Activated CD4-positive, alpha-beta T cell treated with anti-CD3 and anti-CD28 coated beads, Interleukin-10, Interleukin-2, amounts not matched to agents 100 ng/mL and 50 ng/mL, durations not matched to agents 16 hours and 8 hours (primary cell): ENCODE measurements at regions not wholly inside any gene's neighbourhood (a gene's known extent, or its start where the extent isn't known, plus 50 kb on each side); places are given as distances from the start of the nearest gene placed in this dataset.
"Not testable (repeated sequence)": the region's sequence is repeated elsewhere in the genome, so short reads cannot be mapped to it uniquely, and the experiment has no call there.

Source experiments
- DNase-seq: peaks from one replicate; pipeline ENCODE4 v3.0.0-alpha.2; 2020

DNA sequence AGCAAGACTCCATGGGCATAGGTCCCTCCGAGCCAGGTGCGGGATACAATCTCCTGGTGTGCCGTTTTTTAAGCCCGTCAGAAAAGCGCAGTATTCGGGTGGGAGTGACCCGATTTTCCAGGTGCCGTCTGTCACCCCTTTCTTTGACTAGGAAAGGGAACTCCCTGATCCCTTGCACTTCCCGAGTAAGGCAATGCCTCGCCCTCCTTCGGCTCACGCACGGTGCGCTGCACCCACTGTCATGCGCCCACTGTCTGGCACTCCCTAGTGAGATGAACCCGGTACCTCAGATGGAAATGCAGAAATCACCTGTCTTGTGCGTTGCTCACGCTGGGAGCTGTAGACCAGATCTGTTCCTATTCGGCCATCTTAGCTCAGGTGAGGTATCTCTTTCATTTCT lies 344.1 kb upstream of the ZNF32 start:
- not testable (repeated sequence) for DNase-seq

DNA sequence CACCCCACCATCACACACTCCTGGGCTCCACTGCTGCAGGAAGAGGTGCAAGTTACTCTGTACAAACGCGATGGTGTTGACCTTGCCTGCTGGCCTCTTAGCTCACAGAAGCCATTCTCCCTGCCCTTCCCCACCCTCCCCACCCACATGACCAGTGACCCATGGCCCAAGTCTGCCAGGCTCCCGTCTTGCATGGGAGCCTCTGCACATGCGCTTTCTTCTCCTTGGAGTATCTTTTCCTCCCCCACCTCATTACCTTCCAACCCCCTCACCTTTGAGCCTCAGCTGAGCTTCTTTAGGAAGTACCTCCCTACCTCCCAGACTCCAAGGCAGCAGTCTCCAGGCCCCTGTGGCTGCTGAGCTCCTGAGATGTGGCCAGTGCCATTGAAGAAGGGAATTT lies 337.7 kb upstream of the ZNF32 start:
- no peak for DNase-seq

DNA sequence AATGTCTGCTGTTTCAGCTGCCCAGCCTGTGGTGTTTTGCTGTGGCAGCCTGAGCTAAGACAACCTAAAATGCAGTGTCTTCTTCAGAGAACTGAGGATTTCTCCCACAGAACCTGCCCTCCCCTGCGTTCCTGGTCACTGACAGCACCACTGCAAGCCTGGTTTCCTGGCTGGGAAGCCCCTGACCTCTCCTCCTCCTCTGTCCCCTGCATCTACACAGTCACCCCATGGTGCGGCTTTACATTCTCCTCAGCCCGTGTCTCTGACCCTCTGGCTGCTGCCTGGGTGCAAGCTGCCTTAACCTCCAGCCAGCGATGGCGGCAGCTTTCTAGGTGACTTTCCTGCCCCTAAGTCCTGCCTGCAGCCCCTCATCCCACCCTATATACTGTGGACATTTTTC lies 337.3 kb upstream of the ZNF32 start:
- DNase-seq: no peak

DNA sequence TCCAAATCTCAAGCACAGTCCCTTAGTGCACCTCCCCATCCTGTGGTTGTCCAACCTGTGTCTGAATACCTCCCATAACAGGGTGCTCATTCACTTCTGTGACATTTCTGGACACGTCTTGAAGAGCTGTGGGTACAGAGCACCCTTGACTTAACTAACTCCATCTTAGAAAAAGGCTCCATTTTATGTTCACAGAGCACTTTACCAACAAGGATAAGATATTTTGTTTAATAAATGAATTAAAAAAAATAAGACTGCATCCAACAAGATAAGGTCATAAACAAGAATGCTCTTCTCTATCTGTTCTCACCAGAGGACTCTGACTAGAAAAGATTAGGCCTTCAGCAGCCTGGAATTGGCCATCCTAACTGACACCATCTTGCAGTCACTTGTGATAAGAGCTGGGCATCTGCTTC lies 335.2 kb upstream of the ZNF32 start:
- DNase-seq: no peak

DNA sequence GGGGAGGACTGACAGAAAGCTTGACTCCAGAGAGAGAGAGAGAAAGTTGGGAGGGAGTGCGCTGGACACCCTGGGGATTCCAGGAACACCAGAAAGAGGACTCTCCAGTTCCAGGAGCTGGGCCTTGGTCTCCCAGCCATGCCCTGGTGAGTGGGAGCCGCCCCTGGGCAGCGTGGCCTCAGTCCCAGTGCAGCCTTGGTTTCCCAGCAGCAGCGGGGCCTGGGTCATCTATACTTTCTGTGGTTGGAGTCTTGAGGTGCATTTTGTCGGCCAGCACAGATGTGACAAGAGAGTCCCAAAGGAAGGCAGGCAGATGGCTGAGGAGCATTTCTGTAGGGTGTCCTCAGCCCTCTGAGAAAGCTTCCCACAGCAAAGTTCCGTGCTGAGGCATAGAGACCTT lies 334.7 kb upstream of the ZNF32 start:
- no peak for DNase-seq

DNA sequence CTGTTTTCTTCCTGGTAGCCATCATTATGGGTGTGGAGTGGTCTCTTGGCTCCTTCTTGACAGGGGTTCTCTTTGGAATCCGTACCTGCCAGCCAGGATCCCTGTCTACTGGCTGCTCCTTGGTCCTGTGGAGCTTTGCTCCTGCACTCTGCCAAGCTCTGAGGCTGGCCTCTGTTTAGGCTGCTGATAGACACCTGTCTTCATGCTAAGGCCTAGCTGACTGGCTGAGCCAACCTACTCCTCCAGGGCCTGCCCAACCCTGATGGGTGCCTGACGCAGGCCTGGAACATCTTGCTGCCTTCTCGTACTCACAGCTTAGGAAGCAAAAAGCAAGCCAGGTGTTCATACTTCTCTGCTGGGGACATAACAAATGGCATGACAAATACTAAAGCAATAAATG lies 333.6 kb upstream of the ZNF32 start:
- no peak for DNase-seq

DNA sequence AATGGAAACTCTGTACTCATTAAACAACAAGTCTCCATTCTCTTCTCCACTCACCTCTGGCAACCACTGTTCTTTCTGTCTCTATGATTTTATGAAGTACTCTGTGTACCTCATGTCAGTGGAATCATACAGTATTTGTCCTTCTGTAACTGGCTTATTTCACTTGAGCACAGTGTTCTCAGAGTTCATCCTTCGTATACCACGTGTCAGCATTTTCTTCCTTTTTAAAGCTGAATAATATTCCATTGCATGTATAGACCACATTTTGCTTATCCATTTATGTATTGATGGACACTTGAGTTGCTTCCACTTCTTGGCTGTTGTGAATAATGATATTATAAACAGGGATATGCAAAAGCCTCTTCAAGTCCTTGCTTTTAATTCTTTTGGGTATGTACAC lies 333.0 kb upstream of the ZNF32 start:
- DNase-seq: no peak

DNA sequence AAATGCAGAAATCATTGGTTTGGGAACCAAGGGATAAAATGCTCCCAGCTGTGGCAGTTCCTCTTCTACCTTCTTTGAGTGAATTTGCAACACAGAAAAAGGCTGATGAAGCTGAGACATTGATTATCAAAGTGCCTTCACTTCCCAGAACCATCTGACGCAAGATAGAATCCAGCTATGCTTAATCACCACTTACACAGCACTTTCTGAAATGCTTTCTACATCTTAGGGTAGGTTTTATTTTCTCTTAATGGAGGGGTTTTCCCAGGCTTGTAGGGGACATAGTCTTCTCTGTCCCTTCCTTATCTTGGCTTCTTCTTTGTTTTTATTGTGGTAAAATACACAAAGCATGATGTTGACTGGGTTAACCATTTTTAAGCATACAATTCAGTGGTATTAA lies 332.6 kb upstream of the ZNF32 start:
- DNase-seq: no peak

DNA sequence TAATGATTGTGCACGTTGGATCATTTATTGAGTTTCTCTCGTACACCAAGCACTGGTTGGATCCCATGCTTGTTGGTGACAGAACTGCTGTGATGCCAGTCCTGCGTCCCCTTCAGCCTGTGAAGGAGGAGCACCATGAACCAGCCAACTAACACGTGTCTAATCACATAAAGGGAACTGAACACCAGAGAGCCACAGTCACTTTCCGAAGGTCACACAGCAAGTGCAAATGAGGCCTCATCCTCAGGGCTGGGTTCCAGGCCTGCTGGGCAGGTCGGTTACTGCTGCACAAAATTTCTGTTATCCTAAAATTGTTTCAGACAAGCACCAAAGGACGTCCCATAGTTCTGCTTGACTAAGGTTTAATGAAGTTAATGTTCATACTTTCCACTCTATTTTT lies 332.0 kb upstream of the ZNF32 start:
- no peak for DNase-seq

DNA sequence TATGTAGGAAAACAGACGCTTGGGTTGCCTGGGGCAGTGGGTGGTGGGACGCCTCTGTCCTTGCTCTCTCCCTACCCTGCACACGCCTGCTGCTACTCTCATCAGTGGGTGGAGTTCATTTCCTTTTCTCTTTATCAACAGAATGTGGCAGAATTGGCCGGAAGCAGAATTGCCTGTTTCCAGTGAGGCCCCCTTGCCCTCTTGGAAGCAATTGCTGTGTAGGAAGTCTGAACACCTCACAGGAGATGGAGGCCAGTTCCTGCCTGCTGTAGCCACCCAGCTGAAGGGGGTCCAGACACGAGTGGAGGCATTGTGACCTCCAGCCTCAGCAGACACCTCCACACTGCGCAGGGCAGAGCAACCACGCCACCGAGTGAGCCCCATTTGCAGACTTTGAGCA lies 331.6 kb upstream of the ZNF32 start:
- DNase-seq: no peak

DNA sequence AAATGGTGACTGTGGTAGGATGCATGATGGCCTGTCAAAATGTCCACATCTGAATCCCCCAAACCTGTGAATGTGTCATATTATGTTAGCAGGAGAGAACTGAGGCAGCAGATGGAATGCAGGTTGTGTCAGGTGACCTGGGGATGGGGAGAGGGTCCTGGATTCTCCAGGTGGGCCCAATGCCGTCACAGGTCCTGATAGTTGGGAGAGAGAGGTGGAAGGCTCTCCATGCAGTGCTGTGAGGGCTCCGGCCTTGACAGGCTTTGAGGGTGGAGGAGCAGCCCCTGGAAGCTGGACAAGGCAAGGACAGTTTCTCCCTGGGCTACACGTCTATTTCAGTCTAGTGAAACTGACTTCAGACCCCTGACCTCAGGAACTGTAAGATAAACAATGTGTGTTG lies 330.9 kb upstream of the ZNF32 start:
- DNase-seq: no peak

DNA sequence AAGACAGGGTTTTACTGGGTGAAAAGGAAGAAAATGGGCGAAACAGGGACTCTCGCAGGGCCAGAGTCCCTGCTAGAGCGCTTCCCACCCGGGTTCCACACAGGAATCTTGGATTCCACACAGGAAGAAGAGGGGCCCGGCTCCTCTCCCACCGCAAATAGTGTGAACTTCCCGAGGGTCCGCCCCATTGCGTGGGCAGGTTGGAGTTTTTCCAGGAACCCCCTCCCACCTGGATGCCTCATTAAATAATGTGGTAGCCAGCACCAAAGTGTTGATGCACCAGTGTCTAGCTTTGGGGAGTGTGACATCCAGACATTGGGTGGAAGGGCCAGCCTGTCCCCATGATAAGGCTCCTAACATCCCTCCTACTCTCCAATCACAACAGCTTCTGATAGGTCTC lies 330.3 kb upstream of the ZNF32 start:
- no peak for DNase-seq

DNA sequence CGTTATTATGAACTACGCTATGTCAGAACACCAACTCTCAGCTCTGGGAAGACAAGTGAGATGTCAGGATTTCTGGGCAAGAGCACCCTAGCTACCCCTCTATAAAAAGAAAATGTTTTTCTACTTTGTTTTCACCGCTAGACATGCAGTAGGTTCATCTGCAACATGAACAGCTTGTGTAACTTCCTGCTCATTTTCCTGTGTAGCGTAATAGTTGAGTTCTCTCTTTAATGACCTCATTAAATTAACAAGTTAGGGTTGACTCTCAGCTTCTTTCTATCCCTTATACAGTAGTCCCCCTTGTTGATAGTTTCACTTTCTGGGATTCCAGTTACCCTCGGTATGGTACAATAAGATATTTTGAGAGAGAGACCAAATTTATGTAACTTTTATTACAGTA lies 329.4 kb upstream of the ZNF32 start:
- no peak for DNase-seq

DNA sequence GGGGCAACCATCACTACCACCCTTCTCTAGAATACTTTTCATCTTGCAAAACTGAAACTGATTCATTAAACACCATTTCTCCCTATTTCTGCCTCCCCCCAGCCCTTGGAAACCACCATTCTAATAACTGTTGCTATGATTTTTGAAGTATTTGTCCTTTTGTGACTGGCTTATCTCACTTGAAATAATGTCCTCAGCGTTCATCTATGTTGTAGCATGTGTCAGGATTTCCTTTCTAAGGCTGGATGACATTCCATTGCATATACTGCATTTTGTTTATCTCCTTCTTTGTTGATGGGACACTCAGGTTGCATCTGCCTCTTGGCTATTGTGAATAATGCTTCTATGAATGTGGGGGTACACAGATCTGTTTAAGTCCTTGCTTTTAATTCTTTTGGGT lies 327.6 kb upstream of the ZNF32 start:
- no peak for DNase-seq

DNA sequence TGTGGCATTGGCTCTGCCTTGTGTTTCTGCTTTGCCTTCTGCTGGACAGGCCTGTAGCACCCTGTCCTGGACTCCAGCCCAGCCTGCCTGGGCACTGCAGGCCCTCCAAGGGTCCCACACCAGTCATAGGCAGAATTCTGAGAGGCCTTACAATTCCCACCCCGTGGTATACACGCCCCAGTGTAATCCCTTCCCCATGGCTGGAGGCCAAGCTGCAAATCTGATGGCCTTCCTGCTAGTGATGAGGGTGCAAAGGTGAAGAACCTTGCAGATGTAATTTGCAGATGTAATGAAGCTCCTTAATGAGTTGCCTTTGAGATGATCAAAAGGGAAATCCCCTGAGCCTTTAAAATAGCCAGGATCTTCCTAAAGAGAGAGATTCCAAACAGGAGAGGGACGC lies 325.1 kb upstream of the ZNF32 start:
- DNase-seq: no peak

DNA sequence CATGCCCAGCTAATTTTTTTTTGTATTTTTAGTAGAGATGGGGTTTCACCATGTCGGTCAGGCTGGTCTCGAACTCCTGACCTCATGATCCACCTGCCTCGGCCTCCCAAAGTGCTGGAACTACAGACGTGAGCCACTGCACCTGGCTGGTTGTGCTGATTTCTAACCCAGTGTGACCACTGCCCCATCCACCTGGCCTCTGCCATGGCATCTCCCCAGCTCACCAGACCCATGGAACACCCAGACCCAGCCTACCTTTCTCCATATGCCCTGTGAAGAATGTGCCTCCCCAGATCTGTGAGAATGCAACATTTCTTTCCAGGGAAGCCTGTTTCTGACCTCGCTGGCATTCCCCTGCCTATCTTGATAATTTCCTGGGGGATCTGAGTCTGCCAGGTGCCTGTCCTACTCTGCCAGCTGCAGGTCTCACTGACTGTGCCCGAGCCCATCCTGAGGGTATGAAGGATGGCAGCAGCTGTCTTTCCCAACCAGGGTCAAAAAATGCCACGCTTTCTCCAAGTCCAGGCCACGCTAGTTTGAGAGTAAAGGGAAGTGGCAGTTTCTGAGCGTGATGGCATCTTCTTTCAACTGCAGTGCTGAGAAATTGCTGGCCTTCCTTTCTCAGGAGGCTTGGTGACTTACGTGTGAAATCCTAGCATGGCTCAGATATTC lies 324.4 kb upstream of the ZNF32 start:
- DNase-seq: no peak

DNA sequence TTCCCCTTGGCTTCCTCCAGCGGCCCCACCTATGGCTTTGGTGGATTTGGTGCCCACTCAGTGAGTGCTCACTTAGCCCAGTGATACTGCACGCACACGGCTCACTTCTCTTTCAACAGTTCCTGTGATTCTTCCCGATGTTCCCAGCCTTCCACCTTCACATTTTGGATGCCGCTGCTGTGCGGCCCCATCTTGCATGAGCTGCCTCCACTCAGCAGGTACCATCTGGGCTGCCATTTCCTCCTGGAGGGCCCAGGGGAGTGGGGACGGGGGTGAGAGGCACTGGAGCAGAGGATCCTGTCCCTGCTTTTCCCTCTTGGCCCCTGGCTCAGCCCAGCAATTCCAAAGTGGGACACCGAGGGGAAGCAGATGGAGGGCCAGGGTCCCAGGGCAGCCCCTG lies 323.3 kb upstream of the ZNF32 start:
- DNase-seq: no peak

DNA sequence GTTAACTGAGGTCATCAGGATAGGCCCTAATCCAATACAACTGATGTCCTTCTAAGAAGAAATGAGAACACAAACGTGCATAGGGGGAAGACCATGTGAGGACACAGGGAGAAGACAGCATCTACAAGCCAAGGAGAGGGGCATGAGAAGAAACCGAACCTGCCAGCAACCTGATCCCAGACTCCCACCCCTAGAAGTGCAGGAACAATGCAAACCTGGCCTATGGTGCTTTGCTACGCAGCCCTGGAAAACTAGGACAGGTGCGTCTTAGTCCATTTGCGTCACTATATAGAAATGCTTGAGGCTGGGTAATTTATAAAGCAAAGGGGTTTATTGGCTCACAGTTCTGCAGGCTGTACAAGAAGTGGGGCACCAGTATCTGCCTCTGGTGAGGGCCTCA lies 322.6 kb upstream of the ZNF32 start:
- no peak for DNase-seq

DNA sequence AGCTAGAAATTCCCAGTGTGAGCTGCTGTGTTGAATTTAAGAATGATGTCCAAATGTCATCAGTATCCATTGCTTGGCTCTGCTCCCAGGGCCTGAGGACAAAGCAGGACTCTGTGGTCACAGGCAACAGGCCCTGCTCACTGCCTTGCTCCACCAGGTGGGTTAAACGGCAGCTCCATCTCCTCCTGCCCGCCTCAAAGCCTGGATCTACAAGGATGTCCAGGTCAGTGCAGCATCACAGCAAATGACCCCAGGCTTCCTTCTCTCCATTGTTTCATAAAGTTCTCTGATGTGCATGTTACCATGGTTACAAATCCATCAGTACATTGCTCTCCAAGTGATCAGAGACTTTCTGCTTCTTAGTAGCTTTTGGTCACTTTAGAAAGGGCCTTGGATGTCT lies 322.0 kb upstream of the ZNF32 start:
- no peak for DNase-seq

DNA sequence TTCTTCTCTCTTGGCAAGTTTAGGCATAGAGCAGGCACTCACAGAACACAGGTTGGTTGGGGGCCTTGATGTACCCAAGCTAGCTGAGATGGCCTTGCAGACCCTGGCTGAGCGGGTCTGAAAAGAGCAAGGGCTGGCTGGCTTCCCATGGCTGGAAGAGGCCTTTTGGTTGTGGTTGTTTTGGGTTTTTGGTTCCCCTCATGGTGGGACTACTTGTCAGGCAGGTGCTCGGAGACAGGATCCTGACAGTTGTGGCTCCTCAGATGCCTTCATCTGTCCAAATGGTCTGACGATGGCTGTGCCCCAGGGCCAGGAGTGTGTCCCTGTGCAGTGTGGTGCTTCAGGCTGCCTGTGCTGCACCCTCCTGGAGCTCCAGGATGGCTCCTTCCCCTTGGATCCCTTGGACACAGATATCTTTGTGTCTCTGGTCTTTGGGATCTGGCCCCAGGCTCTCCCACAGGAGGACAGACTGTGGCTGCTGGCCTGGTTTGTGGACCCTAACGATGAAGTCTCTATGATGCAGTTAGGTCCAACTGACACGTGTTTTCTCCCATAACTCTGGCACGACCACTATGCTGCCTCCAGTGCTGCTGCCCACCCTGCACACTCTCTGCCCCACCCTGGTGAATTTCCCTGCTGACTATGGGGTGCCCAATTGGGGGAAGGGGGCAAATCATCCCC lies 321.5 kb upstream of the ZNF32 start:
- no peak for DNase-seq

DNA sequence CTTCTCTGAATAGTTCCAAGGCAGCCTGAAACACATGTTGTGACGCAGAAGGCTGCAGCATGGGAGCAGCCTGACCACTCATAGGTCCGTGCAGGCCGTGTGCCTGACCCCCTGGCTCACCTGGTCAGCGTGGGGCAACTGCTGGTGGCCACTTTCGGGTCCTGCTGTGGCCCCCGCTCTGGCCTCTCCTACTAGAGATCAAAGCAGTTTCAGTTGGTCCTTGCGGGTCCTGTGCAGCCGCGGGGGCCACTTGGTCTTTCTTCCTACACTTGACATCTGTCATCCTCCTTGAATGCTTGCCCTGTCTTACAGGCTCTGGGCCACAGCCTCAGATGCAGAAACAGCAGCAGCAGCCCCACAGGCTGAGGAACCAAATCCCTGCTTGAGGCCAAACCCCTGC lies 320.8 kb upstream of the ZNF32 start:
- DNase-seq: no peak

DNA sequence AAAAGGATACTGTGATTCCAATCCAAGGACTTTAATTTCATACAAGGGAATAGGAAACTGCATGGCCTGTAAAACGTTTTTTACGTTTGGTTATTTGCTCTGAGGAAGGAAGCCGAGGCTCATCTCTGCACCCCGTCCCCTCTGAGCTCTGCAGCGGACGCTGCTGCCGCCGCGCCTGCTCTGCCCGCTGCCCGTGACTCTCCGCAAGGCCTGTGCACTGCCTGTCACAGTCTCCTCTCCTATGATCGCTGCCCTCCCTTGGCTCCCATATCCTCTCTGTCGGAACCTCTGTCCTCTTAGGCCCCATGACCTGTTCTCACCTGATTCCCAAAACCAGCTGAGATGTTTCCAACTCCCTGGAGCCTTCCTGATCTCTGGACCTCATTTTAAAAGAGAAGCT lies 320.3 kb upstream of the ZNF32 start:
- no peak for DNase-seq

DNA sequence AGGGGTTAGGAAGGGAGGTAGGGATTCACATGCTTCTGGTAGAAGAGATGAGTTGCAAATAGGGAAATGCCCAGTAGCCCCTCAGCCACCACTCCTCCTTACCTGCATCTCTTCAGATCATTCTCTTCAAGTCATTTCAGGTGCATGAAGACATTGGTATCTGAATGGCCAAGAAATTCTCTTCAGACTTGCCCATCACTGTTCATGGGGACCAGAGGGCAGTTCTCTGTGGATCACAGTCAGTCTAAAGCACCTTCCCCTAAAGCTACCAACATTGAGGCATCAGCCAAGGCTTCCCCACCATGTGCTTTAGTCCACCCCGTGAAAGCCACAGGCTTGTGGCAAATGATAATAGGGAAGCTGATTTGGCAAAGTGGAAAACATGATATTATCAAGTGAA lies 319.4 kb upstream of the ZNF32 start:
- no peak for DNase-seq

DNA sequence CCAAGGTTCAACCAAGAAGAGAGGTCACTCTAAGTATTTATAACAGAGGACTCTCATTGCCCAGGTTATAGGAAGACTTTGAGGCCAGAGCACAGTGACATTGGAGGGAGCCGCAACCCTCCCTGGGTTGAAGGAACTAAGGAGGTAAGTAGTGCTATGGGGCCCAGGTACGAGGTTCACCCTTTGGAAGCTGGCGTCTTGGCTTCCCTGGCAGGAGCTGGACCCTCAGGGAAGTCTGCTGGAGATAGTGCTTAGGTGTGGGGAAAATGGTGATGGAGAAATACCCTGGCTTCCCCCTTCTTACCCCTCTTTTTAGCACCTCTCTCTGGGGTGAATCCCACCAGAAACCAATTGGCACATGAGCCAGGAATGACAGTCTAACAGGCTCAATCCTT lies 317.9 kb upstream of the ZNF32 start:
- DNase-seq: no peak

DNA sequence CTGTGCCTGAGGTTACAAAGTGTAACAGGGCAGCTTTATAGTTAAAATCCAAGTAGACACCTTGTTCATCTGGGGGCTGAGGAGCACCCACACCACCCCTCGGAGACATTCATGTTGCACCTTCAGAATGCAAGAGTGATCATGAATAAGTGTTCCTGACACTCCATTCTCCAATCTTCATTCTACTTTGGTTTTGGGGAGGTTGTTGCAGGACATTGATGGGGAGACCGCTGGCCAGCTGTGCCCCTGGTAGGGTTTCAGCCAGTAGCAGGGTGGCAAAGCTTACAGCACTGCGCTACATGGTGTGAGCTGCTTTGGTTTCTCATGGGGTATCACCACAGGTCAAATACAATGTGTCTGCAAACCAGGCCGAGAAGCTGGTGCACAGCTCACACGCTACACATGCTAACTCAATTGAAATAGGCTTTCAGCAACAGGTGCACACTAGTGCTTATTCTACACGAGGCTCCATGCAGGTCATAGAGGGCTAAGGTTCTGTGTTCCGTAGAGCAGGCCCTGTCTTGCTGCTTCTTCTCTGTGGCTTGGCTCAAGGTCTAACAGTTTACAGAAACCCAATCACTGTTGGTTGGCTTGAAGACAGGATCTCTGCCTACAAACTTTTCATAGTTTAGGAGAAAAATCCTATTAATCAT lies 317.4 kb upstream of the ZNF32 start:
- no peak for DNase-seq
